Activated naive CD4-positive, alpha-beta T cell treated with anti-CD3 and anti-CD28 coated beads, Interleukin-2, amount 50 U/mL, for 72 hours (primary cell): ENCODE measurements at regions not wholly inside any gene's neighbourhood (a gene's known extent, or its start where the extent isn't known, plus 50 kb on each side); places are given as distances from the start of the nearest gene placed in this dataset.

Experiments
- ATAC-seq, 2 donors: fragments of 150-1000 bp; cut with Tn5 transposase; 2 replicates each; pipeline ENCODE4 v1.10.0; 2021; ENCODE audit warnings: mild to moderate bottlenecking in 2 of 2, moderate library complexity in 2 of 2
- DNase-seq, 2 donors: peaks; one replicate each; pipeline ENCODE4 v3.0.0; 2021 to 2022; ENCODE audit warnings: low spot score in 2 of 2
- H3K27ac Mint-ChIP-seq, 2 donors: one replicate each; pipeline ENCODE4 v1.8.0; 2022; ENCODE audit warnings: mild to moderate bottlenecking in 2 of 2, mixed read lengths in 2 of 2
- H3K36me3 Mint-ChIP-seq, 2 donors: one replicate each; pipeline ENCODE4 v1.8.0; 2022; ENCODE audit warnings: mixed read lengths in 2 of 2
- H3K9me3 Mint-ChIP-seq, 2 donors: one replicate each; pipeline ENCODE4 v1.8.0; 2022; ENCODE audit warnings: mixed read lengths in 2 of 2

- ATAC-seq = no peak
- Mint-ChIP-seq H3K27ac (no peak overlapping the region), H3K9me3 (no peaks in the 10 kb centered on the region), H3K36me3 (no peaks in the 10 kb centered on the region)
- no peak for DNase-seq
These were observed 52.5 kb upstream of the SYN3 start for GRCh38 chr22:33110562-33111163.

- Mint-ChIP-seq H3K9me3 (no peaks in the 10 kb centered on the region), H3K27ac (no peak overlapping the region), H3K36me3 (no peaks in the 10 kb centered on the region)
- ATAC-seq = no peak
- no peak for DNase-seq
These were observed 51.6 kb upstream of the SYN3 start for GRCh38 chr22:33109514-33110430.

DNA sequence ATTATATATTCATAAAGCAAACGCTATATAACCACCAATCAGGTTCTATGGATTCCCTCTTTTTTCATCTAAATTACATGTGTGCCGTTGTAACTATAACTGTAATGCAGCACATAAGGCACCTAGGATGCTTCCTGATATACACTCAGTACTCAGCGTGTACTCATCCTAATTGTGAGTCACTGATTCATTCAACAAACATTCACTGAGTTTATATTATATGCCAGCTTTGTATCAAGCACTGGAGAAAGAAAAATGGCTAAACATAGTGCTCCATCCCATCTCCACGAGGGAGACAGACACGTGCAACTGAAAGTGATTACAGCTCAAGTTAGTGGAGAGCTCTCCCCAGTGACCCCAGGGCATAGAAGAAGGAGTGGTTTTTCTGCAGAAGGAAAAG is 49.9 kb upstream of the SYN3 start:
- Mint-ChIP-seq H3K27ac (no peak overlapping the region), H3K9me3 (peaks cover 0 to 9% of the 10 kb centered on the region in 2 donors), H3K36me3 (no peaks in the 10 kb centered on the region)
- ATAC-seq (no peak), DNase-seq (no peak)
